GM21526 (cell line): ENCODE measurements at regions not wholly inside any gene's neighbourhood (a gene's known extent, or its start where the extent isn't known, plus 50 kb on each side); places are given as distances from the start of the nearest gene placed in this dataset.

ENCODE experiments used
- ATAC-seq: cut with Tn5 transposase; IDR thresholded peaks from one replicate; pipeline ENCODE4 v1.9.1; 2021; ENCODE audit warnings: moderate library complexity; ENCODE audit not compliant: unreplicated experiment, low FRiP score

DNA sequence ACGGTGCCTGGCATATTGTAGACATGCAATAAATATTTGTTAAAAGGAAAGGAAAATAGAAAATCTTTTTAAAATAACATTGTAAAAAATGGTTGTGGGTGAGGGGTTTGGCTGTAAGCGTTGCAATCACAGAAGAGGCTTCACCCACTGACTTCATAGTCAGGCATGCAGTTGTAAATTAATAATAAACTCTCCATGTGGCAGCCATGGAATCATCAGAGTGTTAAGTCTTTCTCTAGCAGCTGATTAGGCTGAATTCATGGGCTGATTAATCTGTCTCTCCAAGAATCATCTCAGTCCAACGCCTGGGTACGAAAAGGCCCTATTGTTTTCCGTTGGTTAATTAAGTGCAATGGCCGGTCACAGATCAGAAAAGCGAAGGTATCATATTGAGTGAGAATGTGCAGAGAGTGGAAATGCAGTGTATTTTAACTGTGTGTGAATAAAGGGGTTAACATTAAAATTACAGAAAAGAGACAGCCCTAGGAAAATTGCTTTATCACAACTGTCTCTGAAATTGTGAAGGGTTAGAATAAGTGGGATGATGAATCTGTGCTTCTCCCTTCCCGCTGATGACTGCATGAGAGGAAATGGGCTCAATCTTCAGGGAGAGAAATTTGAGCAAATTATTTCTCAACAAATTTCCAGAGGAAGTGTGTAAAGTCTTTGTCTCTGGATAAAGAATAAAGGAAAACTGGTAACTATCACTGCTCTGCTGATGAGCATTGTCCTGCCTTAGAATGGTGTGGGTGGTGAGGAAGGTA, 269.0 kb downstream of the FAM76B start:
- no peak for ATAC-seq

DNA sequence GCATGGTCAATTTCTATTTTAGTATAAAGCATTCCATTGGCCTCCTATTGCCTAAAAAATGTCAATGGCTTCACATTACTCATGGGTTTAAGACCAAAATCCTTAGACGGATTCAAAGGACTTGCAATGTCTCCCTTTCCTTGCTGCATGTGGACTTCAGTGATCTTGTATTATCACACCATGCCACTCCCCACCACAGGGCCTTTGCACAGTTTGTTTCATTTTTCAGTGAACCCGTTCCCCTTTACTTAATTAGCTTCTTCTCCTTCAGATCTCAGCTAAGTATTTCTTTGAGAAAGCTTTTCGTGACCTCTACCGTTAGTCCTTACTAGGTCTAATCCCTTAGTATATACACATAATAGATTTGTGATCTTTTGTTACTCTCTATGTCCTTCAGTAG, 269.7 kb downstream of the FAM76B start:
- no peak for ATAC-seq

DNA sequence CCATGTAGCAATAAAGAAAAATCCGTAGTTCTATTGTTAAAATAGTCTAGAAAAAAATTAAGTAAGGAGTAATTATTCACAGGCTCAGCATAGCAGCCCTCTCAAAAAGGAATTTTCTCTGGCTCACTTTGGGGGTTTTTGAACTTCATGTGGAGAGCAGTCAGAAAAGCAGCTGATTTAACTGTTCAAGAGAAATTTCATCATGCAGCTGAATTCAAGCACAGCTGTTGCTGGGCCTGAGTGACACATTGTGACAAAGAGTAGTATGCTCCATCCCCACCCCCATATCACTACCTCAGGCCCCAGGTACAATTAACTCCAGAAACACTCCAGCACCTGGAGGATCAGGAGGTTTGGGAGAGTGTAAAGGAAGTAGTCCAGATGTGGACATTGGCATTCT, 272.1 kb downstream of the FAM76B start:
- ATAC-seq: no peak

DNA sequence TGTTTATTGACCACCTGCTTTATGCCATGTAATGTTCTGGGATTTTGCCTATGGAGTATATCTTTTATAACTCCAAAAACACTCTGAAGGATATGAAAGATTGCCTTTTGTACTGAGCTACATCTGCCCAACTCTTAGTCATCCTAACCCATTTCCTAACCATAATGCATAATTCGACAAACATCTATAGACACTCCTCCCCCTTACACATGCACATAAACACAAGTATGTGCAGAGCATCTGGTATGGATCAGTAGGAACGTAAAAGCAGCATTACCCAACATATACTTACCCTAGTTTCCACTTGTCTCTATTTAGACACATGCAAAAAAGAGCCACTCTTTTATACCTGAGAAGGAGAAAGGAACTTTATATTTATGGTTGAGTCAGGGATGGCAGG, 272.8 kb downstream of the FAM76B start:
- ATAC-seq: no peak

DNA sequence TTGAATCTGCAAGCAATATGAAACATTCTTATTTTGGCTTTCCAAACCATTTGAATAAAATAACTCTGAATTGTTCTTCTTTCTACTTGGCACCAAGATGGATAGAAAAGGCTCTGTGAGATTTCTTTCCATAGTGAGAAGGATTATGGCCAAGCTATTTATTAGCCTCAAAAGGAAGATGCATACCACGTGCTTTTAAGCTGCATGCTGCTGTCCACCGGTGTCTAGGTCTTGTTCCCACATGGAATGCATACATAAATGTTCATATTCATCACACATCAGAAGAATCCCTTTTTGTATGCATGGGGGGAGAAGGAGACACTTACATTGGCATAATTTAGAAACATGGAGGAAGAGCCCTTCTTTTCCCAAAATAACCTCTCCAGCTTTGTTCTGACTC, 273.4 kb downstream of the FAM76B start:
- no peak for ATAC-seq

DNA sequence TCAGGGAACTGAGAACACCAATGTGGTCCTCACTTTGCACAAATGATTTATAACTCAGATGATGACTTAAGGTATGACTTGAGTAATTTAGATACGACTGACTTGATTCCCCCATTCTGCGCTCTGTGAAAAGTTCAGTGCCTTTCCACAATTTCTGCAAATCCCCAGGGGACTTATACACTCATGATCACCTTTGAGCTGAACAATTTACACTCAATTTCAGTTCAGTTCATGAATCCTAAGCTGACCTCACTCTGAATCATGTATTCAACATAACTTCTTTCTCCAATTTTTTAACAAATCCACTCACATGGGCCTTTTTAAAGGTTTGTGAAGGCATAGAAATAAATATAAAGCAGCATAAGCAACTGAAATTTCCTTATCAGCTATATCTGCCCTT, 274.2 kb downstream of the FAM76B start:
- no peak for ATAC-seq

DNA sequence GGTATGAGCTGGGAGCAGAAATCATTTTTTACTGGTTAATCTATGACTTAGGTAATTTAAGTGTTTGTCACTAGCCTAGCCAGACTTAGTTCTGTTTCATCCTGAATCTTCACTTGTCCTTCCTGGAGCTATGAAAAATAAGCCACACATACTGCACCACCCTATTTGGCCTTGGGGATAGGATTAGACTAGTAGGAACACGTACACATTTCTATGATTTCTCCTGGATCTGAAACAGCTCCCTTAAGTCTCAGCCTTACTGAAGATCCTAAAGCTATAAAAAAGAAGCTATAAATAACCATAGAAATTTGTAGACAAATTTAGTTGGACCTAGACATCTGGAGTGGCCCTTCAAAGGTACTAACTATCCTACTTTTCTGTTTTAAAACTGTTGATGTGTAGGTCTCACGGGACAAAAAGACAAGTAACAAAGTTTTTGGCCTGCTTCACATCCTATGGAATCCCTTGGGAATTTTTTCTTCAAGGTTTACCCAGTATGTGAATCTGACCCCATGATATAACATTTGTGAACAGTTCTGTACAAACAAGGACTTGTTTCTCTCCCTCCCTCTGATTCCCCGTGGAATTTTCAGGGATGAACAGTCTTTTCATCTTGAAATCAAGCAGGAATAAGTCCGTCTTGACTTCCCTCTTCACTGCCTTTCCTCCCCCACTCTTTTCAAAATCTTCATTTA, 275.0 kb downstream of the FAM76B start:
- no peak for ATAC-seq

DNA sequence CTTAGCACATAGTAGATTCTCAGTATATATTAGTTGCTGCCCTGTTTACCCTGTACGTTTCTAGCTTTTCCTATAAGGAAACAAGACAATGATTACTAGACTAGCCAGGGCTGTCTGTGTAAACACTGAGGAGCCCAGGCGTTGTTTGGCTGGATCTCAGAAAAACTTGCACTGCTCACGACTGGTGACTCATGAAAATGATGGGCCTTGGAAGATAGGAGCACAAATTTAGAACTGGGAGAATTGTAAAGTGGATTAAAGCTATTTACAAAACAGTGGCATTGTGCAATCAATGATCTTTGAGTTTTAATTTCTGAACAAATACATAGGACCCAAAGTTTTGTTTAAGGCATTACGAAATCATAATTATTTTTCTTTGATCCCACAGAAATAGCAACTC, 276.9 kb downstream of the FAM76B start:
- ATAC-seq: no peak

DNA sequence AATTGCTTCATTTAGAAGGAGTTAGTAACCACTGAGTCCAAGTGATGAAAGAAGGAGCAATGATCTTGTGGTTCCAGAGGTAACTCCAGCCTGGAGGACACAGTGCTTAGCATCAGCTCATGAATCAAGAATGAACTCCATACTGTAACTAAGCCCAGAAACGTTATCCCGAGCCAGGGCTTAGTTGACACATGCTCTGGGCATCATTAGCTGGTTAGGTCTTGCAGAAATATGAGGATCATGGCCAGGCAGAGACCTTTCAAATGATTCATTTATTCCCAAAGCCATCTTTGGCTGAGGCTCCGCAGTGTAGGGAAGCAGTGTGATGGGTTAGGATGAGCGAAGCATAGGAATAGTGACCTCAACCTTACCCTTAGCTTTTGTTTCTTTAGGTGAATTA, 277.4 kb downstream of the FAM76B start:
- no peak for ATAC-seq

DNA sequence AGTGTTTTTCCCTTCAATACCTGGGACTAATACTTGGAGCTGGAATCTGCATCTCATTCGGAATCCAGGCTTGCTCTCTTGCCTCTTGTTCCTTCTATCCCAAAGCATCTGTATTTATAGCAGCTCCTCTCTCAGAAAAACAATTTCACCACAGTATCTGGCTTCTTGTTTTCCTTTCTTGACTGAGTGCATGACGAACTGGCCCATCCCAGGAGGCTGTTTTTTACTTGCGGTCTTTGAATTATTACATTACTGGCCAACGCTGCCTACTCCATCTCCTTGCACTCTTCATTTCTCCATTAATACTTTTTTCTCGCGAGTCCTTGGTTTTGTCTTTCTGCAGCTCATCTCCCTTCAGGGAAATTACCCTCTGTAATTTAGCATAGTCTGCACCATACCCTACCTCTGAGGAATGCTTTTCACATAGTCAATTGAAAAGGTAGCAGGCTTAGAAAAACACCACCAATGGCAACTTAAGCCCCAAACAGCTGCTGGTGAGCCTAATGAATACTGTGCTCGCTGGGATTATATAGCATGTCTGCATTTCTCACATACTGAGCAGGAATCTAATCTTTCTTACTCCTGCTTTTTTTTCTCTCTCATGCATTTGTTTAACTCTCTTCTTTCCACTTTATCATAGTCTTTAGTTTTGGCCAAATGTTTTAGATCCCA, 277.4 kb upstream of the SESN3 start:
- no peak for ATAC-seq

DNA sequence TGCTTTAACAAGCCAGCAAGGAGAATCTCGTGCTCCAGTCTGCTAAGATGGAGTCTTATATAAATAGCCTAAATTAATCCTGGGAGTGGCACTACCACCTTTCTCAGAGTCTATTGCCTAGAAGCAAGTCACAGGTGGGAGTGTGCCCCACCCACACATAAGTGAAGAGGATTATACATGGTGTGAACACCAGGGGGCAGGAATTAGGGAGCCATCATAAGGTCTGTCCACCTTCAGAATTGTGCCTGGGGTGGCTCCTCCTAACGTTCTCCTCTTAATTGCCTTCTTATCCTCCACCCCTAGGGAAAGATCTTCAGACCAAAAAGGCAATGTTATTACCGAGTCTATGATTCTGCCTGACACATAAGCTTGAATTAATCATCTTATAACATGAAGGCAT, 276.8 kb upstream of the SESN3 start:
- ATAC-seq: no peak

DNA sequence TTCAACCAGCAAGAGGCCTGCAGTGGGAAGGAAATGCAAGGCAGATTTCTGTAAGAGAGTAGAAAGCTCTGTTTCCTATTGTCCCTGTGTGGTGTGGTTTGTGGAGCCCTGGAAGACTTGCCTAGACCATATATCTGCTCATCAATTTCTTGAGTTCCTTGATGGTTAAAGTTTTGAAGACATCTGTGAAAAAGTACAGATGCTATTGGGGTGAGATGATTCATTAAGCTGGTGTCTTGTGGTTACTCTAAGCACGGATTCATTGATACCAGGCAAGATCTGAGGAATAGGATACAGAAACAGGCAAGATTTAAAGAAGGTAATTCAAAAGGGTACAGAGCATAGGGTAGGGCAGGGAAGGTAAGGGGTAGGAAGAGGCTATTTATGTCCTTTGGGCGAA, 275.8 kb upstream of the SESN3 start:
- no peak for ATAC-seq

DNA sequence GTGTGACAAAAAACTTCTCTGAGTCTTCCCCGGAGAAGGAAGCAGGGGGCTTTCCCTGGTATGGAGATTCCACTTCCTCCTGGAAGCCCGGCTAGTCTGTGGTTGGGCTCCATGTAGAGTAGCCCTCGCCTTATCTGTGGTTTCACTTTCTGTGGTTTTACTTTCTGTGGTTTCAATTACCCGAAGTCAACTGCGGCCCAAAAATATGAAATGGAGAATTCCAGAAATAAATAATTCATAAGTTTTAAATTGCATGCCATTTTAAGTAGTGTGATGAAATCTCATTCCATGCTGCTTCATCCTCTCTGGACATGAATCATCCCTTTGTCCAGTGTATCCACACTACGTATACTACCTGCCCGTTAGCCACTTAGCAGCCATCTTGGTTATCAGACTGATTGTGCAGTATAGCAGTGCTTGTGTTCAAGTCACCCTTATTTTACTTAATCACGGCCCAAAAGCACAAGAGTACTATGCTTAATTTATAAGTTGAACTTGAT, 275.0 kb upstream of the SESN3 start:
- ATAC-seq: no peak

DNA sequence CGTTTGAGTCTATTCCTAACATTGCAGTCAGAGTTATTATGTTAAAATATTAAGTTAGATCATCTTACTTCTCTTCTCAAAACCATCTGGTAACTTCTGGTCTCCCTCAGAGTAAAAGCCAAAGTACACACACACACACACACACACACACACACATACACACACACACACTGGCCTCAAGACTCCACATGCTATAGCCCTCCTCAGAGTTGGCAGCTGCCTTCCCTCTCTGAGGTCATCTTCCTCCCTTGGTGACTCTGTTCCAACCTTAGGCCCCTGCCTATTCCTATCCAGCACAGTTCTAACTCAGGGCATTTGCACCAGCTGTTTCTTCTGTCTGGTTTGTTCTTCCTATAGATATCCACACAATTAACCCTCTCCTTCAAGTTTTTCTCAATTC, 272.0 kb upstream of the SESN3 start:
- no peak for ATAC-seq

DNA sequence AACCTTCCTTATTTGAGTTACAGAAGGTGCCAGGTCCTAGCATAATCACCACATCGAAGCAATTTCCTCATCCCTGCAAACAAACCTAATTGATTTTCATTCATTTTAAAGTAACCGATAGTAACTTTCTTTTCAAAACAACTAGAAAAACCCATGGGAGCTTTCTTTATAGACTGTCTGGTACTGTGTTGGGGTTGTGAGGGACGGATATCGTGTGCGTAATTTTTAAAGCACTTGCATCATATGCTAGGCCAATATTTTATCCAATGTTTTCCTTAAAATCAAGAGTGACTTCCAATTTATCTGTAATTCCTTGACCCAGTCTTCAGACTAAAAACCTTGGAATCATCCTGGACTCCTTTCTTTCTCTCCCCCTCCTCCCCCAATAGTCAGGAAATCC, 271.5 kb upstream of the SESN3 start:
- ATAC-seq: no peak

DNA sequence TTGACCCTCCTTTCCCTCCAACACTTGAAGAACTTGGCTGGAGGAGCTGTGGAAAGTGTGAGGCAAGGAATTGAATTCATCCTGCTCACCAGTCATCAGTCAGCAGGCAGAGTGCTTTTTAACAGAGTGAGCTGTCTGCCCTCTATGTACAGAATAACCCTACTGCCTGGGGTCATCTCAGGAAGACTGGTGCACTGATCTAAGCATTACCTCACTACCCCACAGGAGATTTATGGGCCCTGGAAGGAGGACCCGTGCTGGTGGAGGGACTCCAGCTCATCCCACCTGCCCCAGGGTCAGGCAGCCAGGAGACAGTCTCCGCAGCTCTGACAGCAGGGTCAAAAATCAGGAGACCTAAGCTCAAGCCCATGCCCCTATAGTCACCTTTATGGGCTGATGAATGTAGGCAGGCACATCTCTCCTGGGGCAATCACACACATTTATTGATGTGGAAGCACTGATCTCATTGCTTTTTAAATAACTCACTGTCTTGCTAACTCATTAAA, 270.8 kb upstream of the SESN3 start:
- ATAC-seq: no peak

DNA sequence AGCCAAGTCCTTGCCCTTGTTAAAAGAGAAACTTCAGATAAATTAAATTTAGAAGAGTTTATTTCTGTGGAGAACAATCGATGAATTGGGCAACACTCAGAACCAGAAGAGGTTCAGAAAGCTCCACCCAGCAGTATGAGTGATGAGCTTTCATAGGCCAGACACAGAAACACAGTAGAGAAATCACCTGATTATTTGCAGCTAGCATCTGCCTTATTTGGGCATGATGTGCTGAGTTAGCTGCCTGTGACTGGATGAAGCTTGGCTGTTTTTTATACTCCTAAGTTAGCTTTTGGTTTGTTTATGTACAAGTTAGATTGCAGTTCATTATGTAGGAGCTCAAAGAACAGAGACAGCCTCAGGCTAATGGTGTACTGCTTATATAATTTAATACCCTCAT, 269.5 kb upstream of the SESN3 start:
- no peak for ATAC-seq

DNA sequence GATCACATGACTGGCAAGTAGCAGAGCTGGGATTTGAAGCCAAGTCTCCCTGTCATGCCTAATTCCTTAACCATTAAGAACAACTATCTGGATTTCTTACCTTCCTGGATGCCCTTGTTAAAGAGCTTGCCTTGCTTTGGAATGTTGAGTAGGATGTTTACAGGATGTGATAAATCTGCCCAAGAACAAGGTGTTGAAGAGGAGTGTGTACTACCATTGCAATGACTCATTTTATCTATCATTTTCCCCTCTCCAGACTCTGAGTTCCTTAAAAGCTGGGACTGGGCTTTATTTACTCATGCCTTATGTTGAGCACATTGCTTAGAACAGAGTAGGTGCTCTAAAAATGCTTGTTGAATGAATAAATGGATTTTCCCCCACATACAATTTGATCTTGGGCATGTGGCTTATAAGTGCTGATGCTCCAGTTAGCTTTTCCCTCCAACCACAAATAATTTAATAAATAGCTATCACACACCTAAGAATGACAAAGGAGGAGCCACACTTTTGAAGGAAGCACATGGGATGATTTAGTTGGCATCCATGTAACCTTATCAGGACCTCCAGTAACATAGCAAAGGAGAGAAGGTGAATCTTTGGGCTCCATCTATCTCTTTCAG, 268.6 kb upstream of the SESN3 start:
- no peak for ATAC-seq

DNA sequence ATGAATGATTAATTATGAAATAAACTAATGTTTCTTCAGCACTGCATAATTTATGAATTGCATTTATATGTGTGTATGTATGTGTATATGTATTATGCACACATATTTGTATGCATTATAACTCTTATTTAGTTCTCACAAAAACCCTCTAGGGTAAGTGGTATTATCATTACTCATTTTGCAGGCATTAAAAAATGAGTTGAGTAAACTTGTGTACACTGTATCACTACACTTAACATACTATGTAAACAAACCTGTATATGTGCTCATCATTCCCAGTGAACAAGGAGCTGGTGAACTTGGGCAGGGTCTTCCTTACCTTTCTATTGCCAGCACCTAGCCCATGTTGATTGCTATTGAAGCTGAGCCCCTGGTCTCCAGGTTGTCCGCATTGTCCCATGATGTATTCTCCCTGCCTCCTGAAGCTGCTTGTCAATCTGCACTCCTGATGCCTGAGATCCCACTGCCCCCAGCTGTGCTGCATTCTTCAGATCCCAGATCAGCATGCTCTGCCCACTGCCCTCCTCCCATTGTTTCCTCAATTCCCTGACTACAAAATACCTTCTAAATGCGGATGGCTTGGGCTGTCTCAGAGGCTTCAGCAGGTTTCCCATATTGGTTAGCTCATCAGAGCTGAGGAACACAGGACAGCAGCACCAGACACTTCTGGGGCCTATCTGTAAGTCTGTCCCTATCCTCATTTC, 267.9 kb upstream of the SESN3 start:
- ATAC-seq: no peak

DNA sequence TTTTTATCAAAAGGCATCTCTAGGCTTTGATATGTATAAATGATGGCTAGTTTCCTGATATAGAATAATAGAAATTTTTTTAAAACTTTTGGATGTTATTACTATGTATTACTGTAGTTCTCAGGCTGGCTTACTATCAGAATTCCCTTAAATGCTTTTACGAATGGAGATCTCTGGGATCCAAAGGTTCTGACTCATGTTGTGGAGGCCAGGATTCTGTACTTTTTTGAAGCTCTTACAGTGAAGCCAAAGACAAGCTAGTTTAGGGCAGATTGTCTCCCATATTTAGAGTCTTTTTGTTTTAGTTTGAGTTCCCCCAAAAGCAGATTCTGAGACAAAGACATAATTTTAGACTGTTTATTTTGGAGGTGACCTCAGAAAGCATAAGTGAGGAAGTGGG, 265.9 kb upstream of the SESN3 start:
- ATAC-seq: no peak
